ENCODE measurements at regions not wholly inside any gene's neighbourhood (a gene's known extent, or its start where the extent isn't known, plus 50 kb on each side); places are given as distances from the start of the nearest gene placed in this dataset.

DNA sequence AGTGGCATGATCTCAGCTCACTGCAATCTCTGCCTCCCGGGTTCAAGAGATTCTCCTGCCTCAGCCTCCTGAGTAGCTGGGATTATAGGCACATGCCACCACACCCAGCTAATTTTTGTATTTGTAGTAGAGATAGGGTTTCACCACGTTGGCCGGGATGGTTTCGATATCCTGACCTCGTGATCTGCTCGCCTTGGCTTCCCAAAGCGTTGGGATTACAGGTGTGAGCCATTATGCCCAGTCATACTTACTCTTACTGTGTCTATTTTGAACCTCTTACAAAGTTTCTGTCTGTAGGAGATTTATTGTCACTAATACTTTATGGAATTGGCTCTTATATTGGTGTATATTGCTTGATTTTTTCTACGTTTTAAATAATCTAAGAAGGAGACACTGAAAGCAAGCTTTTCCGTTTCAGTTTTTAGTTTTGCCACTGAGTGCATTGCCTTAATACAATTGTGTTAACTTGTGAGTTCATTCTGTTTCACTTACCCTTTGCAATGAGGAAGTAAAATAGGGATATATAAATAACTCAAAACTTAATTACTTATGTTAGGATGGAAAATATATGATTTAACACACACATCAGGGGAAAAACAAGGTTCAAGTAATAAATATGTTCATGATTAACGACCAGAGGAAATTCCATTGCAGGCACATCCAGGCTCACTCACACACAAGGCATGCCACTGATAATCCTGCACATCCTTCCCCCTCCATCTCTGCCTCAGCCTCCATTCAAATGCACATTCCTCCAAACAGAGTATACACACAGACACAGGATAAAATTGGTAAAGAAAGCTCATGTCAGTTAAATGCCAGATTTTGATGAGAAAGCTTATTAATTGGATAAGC lies 279.3 kb upstream of the RASGRP1 start:
- no peak for TF ChIP-seq CTCF (IDR thresholded peaks at IDR 0.05; ENCODE audit: low read length)
- no peak for TF ChIP-seq EZH2 (IDR thresholded peaks at IDR 0.05; ENCODE audit: borderline replicate concordance, low read length)
